D341Med (cell line): ENCODE measurements at regions not wholly inside any gene's neighbourhood (a gene's known extent, or its start where the extent isn't known, plus 50 kb on each side); places are given as distances from the start of the nearest gene placed in this dataset.

Experiments
- DNase-seq: peaks from one replicate; pipeline ENCODE4 v3.0.0; 2012; ENCODE audit warnings: low spot score

GRCh38 chr22:46078241-46079092 lies 71.9 kb upstream of the PPARA start:
- DNase-seq, result peak; percentile 73

- DNase-seq, result no peak
Measured at GRCh38 chr22:46079093-46079860, 71.0 kb upstream of the PPARA start.

- peak; percentile 79 for DNase-seq
Measured at GRCh38 chr22:46079861-46080821, 70.2 kb upstream of the PPARA start.

GRCh38 chr22:46081036-46081830 lies 69.1 kb upstream of the PPARA start:
- no peak for DNase-seq

- no peak for DNase-seq
Measured at GRCh38 chr22:46081831-46082210, 68.5 kb upstream of the PPARA start.

GRCh38 chr22:46082633-46083032 lies 67.7 kb upstream of the PPARA start:
- no peak for DNase-seq

GRCh38 chr22:46083383-46084350 lies 66.7 kb upstream of the PPARA start:
- no peak for DNase-seq

GRCh38 chr22:46084376-46084775 lies 66.0 kb upstream of the PPARA start:
- DNase-seq, result no peak

- no peak for DNase-seq
Measured at GRCh38 chr22:46084943-46085827, 65.1 kb upstream of the PPARA start.

GRCh38 chr22:46085828-46086576 lies 64.3 kb upstream of the PPARA start:
- DNase-seq, result no peak

GRCh38 chr22:46086577-46087335 lies 63.6 kb upstream of the PPARA start:
- DNase-seq, result no peak

GRCh38 chr22:46087336-46087690 lies 63.0 kb upstream of the PPARA start:
- no peak for DNase-seq

GRCh38 chr22:46087816-46088277 lies 62.5 kb upstream of the PPARA start:
- peak; percentile 88 for DNase-seq

GRCh38 chr22:46088541-46089311 lies 61.6 kb upstream of the PPARA start:
- no peak for DNase-seq

- no peak for DNase-seq
Measured at GRCh38 chr22:46089426-46090035, 60.8 kb upstream of the PPARA start.

- peak; percentile 85 for DNase-seq
Measured at GRCh38 chr22:46090036-46090591, 60.2 kb upstream of the PPARA start.
